ENCODE measurements at regions not wholly inside any gene's neighbourhood (a gene's known extent, or its start where the extent isn't known, plus 50 kb on each side); places are given as distances from the start of the nearest gene placed in this dataset.

DNA sequence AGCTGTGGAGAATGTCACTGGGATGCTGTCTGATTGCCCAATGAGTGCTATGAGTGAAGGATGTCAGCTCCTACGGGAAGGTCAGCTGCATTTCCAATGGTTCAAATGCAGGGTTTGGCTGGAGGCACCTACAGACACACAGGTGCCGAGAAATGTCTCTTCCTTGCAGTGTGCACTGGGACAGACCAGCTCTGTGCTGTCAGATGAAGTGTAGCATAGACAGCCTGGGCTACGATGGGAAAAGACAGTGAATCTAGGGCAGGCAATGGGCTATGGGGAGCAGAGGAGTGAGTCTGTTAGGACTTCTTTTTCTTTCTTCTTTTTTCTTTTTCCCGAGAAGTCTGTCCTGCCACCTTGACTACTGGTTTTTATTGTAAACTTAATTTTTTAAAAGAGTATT lies 223.1 kb upstream of the EOMES start:
- POLR2A ChIA-PET = interaction anchor here (0.5 kb wide), 1 partner anchor 227 kb away, joined by 3 read pairs; no protein-coding TSS in a partner anchor
- H3K27ac Mint-ChIP-seq (ENCODE audit: low read depth, unreplicated experiment) = no peak overlapping the region
- CTCF ChIA-PET = no interaction called here
- no TSS peak for BruUV-seq (replicated peaks)
- no peaks in the 10 kb centered on the region for H3K4me1 Mint-ChIP-seq (ENCODE audit: insufficient read depth, unreplicated experiment)
- no peaks in the 10 kb centered on the region for H3K36me3 Mint-ChIP-seq (ENCODE audit: insufficient read depth, unreplicated experiment)
- TF ChIP-seq, protein P1, sequence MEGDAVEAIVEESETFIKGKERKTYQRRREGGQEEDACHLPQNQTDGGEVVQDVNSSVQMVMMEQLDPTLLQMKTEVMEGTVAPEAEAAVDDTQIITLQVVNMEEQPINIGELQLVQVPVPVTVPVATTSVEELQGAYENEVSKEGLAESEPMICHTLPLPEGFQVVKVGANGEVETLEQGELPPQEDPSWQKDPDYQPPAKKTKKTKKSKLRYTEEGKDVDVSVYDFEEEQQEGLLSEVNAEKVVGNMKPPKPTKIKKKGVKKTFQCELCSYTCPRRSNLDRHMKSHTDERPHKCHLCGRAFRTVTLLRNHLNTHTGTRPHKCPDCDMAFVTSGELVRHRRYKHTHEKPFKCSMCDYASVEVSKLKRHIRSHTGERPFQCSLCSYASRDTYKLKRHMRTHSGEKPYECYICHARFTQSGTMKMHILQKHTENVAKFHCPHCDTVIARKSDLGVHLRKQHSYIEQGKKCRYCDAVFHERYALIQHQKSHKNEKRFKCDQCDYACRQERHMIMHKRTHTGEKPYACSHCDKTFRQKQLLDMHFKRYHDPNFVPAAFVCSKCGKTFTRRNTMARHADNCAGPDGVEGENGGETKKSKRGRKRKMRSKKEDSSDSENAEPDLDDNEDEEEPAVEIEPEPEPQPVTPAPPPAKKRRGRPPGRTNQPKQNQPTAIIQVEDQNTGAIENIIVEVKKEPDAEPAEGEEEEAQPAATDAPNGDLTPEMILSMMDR (IDR thresholded peaks at IDR 0.05; ENCODE audit: unreplicated experiment) = no peak
- H3K9me3 Mint-ChIP-seq (ENCODE audit: unreplicated experiment) = no peaks in the 10 kb centered on the region
- intact Hi-C loops (cut with micrococcal nuclease) = no loop called here
- H3K27me3 Mint-ChIP-seq (ENCODE audit: insufficient read depth, unreplicated experiment) = no peaks in the 10 kb centered on the region
- DNase-seq (ENCODE audit: unreplicated experiment) = no peak
- no peak overlapping the region for H3K4me3 Mint-ChIP-seq (ENCODE audit: unreplicated experiment)

DNA sequence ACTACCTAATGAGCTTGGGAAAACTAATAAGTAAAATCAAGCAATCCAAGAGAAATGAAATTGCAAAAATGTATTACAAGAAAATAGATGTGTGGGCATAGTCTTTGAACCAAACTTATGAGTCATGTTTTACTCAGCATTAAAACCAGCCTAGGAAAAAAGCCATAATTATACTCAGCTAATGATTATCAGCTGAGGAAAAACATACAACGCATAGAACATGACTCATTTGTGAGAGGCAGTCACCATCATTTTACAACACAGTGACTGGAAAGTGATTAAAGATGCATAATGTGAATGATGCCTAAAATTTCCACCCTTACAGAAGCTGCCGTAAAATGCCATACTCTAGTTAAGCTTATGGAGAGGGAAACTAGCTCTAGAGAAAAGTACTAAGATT lies 238.0 kb upstream of the EOMES start:
- no TSS peak for BruUV-seq (replicated peaks)
- Mint-ChIP-seq H3K4me1 (ENCODE audit: insufficient read depth, unreplicated experiment) (no peaks in the 10 kb centered on the region), H3K9me3 (ENCODE audit: unreplicated experiment) (no peaks in the 10 kb centered on the region), H3K27me3 (ENCODE audit: insufficient read depth, unreplicated experiment) (no peaks in the 10 kb centered on the region), H3K4me3 (ENCODE audit: unreplicated experiment) (no peak overlapping the region), H3K36me3 (ENCODE audit: insufficient read depth, unreplicated experiment) (no peaks in the 10 kb centered on the region), H3K27ac (ENCODE audit: low read depth, unreplicated experiment) (no peak overlapping the region)
- ChIA-PET CTCF (interaction anchor here (0.7 to 1.1 kb wide), 2 partner anchors 238 to 266 kb away, joined by 3 read pairs; partner anchors contain the start of gene EOMES), POLR2A (interaction anchor here (0.9 kb wide), 3 partner anchors 9 to 282 kb away, joined by 3 read pairs; partner anchors contain the start of gene CMC1)
- TF ChIP-seq, protein P1 (IDR thresholded peaks at IDR 0.05; ENCODE audit: unreplicated experiment) = no peak
- intact Hi-C loops (cut with micrococcal nuclease) = no loop called here
- peak; percentile 64 for DNase-seq (ENCODE audit: unreplicated experiment)

DNA sequence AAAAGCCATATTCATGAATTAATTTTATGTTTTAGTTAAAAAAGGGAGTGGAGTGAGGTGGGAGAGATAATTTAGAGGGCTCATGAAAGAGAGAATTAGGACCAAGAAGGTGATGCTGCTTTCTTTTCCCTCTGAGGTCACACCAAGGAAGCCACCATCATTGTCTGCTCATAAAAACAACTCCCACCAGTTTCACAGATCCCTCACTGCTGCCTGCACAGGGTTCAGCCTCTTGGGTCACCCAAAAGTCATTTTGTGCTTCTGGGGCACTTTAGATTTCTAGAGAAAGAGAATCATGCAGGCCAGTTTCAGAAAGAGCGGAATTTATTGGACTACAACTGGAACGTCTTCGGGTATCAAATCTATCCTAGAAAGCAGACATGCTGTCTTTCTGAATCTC lies 241.4 kb upstream of the EOMES start:
- ChIA-PET POLR2A (no interaction called here), CTCF (no interaction called here)
- TF ChIP-seq, protein P1 (IDR thresholded peaks at IDR 0.05; ENCODE audit: unreplicated experiment) = no peak
- no peaks in the 10 kb centered on the region for H3K36me3 Mint-ChIP-seq (ENCODE audit: insufficient read depth, unreplicated experiment)
- no peaks in the 10 kb centered on the region for H3K9me3 Mint-ChIP-seq (ENCODE audit: unreplicated experiment)
- intact Hi-C loops (cut with micrococcal nuclease) = no loop called here
- H3K27me3 Mint-ChIP-seq (ENCODE audit: insufficient read depth, unreplicated experiment) = no peaks in the 10 kb centered on the region
- H3K4me1 Mint-ChIP-seq (ENCODE audit: insufficient read depth, unreplicated experiment) = no peaks in the 10 kb centered on the region
- no peak for DNase-seq (ENCODE audit: unreplicated experiment)
- no TSS peak for BruUV-seq (replicated peaks)
- H3K27ac Mint-ChIP-seq (ENCODE audit: low read depth, unreplicated experiment) = no peak overlapping the region
- no peak overlapping the region for H3K4me3 Mint-ChIP-seq (ENCODE audit: unreplicated experiment)

DNA sequence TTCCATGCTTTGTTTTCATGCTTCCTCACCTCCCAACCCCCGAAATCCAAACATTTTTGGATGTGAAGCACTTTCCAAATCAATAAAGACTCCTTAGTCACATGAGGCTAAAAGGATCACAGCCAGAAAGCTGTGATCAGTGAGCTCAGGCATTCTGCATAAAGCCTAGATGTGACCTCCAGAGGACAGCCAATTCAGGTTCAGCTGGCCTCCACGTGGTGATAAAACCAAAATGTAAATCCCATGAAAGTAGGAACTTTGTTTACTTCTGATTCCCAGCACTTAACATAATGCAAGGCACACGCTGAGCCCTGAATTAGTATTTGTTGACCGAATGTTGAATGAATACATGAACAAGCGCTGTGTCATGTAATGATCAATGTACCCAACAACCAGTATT lies 249.5 kb upstream of the EOMES start:
- intact Hi-C loops (cut with micrococcal nuclease) = loop anchor here (10.0 kb wide), 1 partner anchor 83 kb away; no protein-coding TSS in a partner anchor
- Mint-ChIP-seq H3K27me3 (ENCODE audit: insufficient read depth, unreplicated experiment) (no peaks in the 10 kb centered on the region), H3K9me3 (ENCODE audit: unreplicated experiment) (no peaks in the 10 kb centered on the region), H3K4me3 (ENCODE audit: unreplicated experiment) (no peak overlapping the region), H3K4me1 (ENCODE audit: insufficient read depth, unreplicated experiment) (peaks cover 3% of the 10 kb centered on the region), H3K27ac (ENCODE audit: low read depth, unreplicated experiment) (no peak overlapping the region), H3K36me3 (ENCODE audit: insufficient read depth, unreplicated experiment) (no peaks in the 10 kb centered on the region)
- no peak for DNase-seq (ENCODE audit: unreplicated experiment)
- no TSS peak for BruUV-seq (replicated peaks)
- POLR2A ChIA-PET = interaction anchor here (1.8 kb wide), 1 partner anchor 12 kb away, joined by 3 read pairs; no protein-coding TSS in a partner anchor
- CTCF ChIA-PET = interaction anchor here (2.3 kb wide), 1 partner anchor 250 kb away, joined by 8 read pairs; the partner anchor contains the start of gene EOMES
- TF ChIP-seq, protein P1 (IDR thresholded peaks at IDR 0.05; ENCODE audit: unreplicated experiment) = no peak
